GM12892 (cell line): ENCODE measurements at regions not wholly inside any gene's neighbourhood (a gene's known extent, or its start where the extent isn't known, plus 50 kb on each side); places are given as distances from the start of the nearest gene placed in this dataset.

ENCODE experiments used
- DNase-seq: peaks from one replicate; pipeline ENCODE4 v3.0.0; 2011; ENCODE audit not compliant: insufficient read length
- FAIRE-seq: peaks from 2 replicates; lab custom pipeline; 2011; peaks lifted over from hg19 to GRCh38; lab: Jason Lieb, UNC
- POLR2A ChIP-seq: IDR thresholded peaks from 2 replicates; pipeline ENCODE4 v1.6.1; 2011; ENCODE audit warnings: low read depth, low read length, control low read depth
- POLR2AphosphoS5 ChIP-seq: IDR thresholded peaks from 2 replicates; pipeline ENCODE4 v1.6.1; 2011; ENCODE audit warnings: low read depth, low read length, control low read depth
- TAF1 ChIP-seq: IDR thresholded peaks from 2 replicates; pipeline ENCODE4 v1.6.1; 2011; ENCODE audit warnings: low read depth, mild to moderate bottlenecking, control low read depth, low read length, borderline replicate concordance

- no peak for FAIRE-seq
Observed at GRCh38 chr17:45688353-45688752, 95.8 kb upstream of the CRHR1 start.

GRCh38 chr17:45688820-45689219 lies 95.3 kb upstream of the CRHR1 start:
- DNase-seq (no peak), FAIRE-seq (no peak)
- TF ChIP-seq TAF1 (no peak), POLR2AphosphoS5 (no peak), POLR2A (no peak)

More at GRCh38 chr17:45688353-45688752, 95.8 kb upstream of the CRHR1 start:
- TF ChIP-seq POLR2AphosphoS5 = no peak
- no peak for TF ChIP-seq TAF1
- TF ChIP-seq POLR2A = no peak
- DNase-seq = no peak

- DNase-seq = no peak
- TF ChIP-seq POLR2A = no peak
- TF ChIP-seq TAF1 = no peak
- no peak for TF ChIP-seq POLR2AphosphoS5
- FAIRE-seq = no peak
Observed at GRCh38 chr17:45689451-45689850, 94.7 kb upstream of the CRHR1 start.

GRCh38 chr17:45690625-45691275 lies 93.4 kb upstream of the CRHR1 start:
- FAIRE-seq (no peak), DNase-seq (no peak)
- TF ChIP-seq POLR2A (no peak), TAF1 (no peak), POLR2AphosphoS5 (no peak)

- no peak for TF ChIP-seq POLR2A
- TF ChIP-seq TAF1 = no peak
- TF ChIP-seq POLR2AphosphoS5 = no peak
- FAIRE-seq = no peak
- no peak for DNase-seq
Observed at GRCh38 chr17:45692661-45693060, 91.5 kb upstream of the CRHR1 start.

GRCh38 chr17:45693792-45694191 lies 90.3 kb upstream of the CRHR1 start:
- no peak for DNase-seq
- TF ChIP-seq POLR2A = no peak
- TF ChIP-seq TAF1 = no peak
- TF ChIP-seq POLR2AphosphoS5 = no peak
- no peak for FAIRE-seq

- FAIRE-seq (no peak), DNase-seq (no peak)
- TF ChIP-seq POLR2AphosphoS5 (no peak), TAF1 (no peak), POLR2A (no peak)
Observed at GRCh38 chr17:45696442-45696841, 87.7 kb upstream of the CRHR1 start.

GRCh38 chr17:45697076-45697475 lies 87.0 kb upstream of the CRHR1 start:
- FAIRE-seq (no peak), DNase-seq (no peak)
- TF ChIP-seq TAF1 (no peak), POLR2AphosphoS5 (no peak), POLR2A (no peak)

- TF ChIP-seq POLR2A = no peak
- TF ChIP-seq POLR2AphosphoS5 = no peak
- TF ChIP-seq TAF1 = no peak
- DNase-seq (no peak), FAIRE-seq (no peak)
Observed at GRCh38 chr17:45700171-45701090, 83.7 kb upstream of the CRHR1 start.

GRCh38 chr17:45702666-45703266 lies 81.4 kb upstream of the CRHR1 start:
- TF ChIP-seq POLR2AphosphoS5 (no peak), TAF1 (no peak), POLR2A (no peak)
- no peak for FAIRE-seq
- DNase-seq = no peak

GRCh38 chr17:45703348-45703747 lies 80.8 kb upstream of the CRHR1 start:
- DNase-seq (no peak), FAIRE-seq (no peak)
- no peak for TF ChIP-seq TAF1

GRCh38 chr17:45703806-45704205 lies 80.3 kb upstream of the CRHR1 start:
- TF ChIP-seq TAF1 (no peak), POLR2A (no peak), POLR2AphosphoS5 (no peak)
- FAIRE-seq = no peak
- DNase-seq = no peak
